HCT116 (cell line): ENCODE measurements at regions not wholly inside any gene's neighbourhood (a gene's known extent, or its start where the extent isn't known, plus 50 kb on each side); places are given as distances from the start of the nearest gene placed in this dataset.

Experiments
- ATAC-seq: fragments of 200-7000 bp; cut with Tn5 transposase; 2 replicates; pipeline ENCODE4 v1.9.1; 2020; ENCODE audit warnings: mild to moderate bottlenecking, moderate library complexity
- BruUV-seq: library from RNA; stranded (reverse); fragments of 400-500 nt; replicated peaks from 2 replicates; lab custom pipeline; 2021; lab: Mats Ljungman, UMichigan
- CTCF ChIA-PET: fragments of 300-600 bp; sonication (Branson Sonifier 250); formaldehyde crosslinking; loops from one replicate; lab custom pipeline; 2021; ENCODE audit warnings: antibody characterized with exemption; lab: Charles Lee
- POLR2A ChIA-PET: fragments of 300-600, 350-600 bp; sonication (Branson Sonifier 250); formaldehyde crosslinking; loops from one replicate; lab custom pipeline; 2021; ENCODE audit warnings: antibody characterized with exemption; lab: Charles Lee
- RAD21 ChIA-PET, 2 experiments: fragments of 300-600 bp; sonication (Branson Sonifier 250); formaldehyde crosslinking; loops; one replicate each; lab custom pipeline; 2023; ENCODE audit warnings: low total read pairs in 2 of 2; ENCODE audit not compliant: uncharacterized antibody in 2 of 2, unreplicated experiment in 2 of 2, low non-redundant PET in 1 of 2; lab: Charles Lee
- DNase-seq: peaks from one replicate; pipeline ENCODE4 v3.0.0-alpha.2; 2010; ENCODE audit warnings: low read depth, low spot score
- H2AFZ ChIP-seq: fragments of 200-600 bp; shearing (Covaris generic), sonication (generic); 2 replicates; pipeline ENCODE4 v1.6.1; 2017; ENCODE audit warnings: low read depth, mixed run types, mixed read lengths, antibody characterized with exemption, low read length; ENCODE audit not compliant: poor library complexity, severe bottlenecking
- H3K27ac ChIP-seq: 2 replicates; pipeline ENCODE4 v1.5.1; 2012; ENCODE audit warnings: low read depth, low read length
- H3K27me3 ChIP-seq: fragments of 200-600 bp; sonication (generic); 2 replicates; pipeline ENCODE4 v1.6.1; 2016; ENCODE audit warnings: mixed run types, low read length, mixed read lengths; ENCODE audit not compliant: insufficient read depth
- H3K36me3 ChIP-seq, 2 experiments: fragments of 200-500 bp in 1 of 2; fragments of 200-600 bp in 1 of 2; sonication (Bioruptor generic) in 1 of 2; sonication (generic) in 1 of 2; 2 replicates each; pipeline versions ENCODE4 v1.5.1 to v1.6.1; 2014 to 2016; ENCODE audit warnings: low read length in 2 of 2, inconsistent platforms in 1 of 2, mixed read lengths in 1 of 2, mixed run types in 1 of 2; ENCODE audit not compliant: insufficient read depth in 2 of 2, control insufficient read depth in 1 of 2
- H3K4me1 ChIP-seq, 2 experiments: fragments of 200-600 bp in 1 of 2; sonication (generic) in 1 of 2; 2 replicates each; pipeline versions ENCODE4 v1.5.1 to v1.6.1; 2012 to 2017; ENCODE audit warnings: low read length in 2 of 2, inconsistent platforms in 1 of 2, mild to moderate bottlenecking in 1 of 2, mixed read lengths in 1 of 2, mixed run types in 1 of 2, moderate library complexity in 1 of 2; ENCODE audit not compliant: insufficient read depth in 2 of 2, control insufficient read depth in 1 of 2
- H3K4me2 ChIP-seq: fragments of 200-600 bp; sonication (generic); 2 replicates; pipeline ENCODE4 v1.6.1; 2017; ENCODE audit warnings: mixed run types, low read length, mixed read lengths
- H3K4me3 ChIP-seq, 2 experiments: fragments of 200-600 bp in 1 of 2; sonication (generic) in 1 of 2; replicated peaks in 1 of 2; 2 replicates each; pipeline ENCODE4 v1.5.1; 2011 to 2016; ENCODE audit warnings: low read length in 2 of 2, control low read depth in 1 of 2, low read depth in 1 of 2, mild to moderate bottlenecking in 1 of 2, mixed read lengths in 1 of 2, mixed run types in 1 of 2
- H3K79me2 ChIP-seq: fragments of 200-600 bp; sonication (generic); 2 replicates; pipeline ENCODE4 v1.6.1; 2017; ENCODE audit warnings: mild to moderate bottlenecking, mixed run types, low read length, moderate library complexity, mixed read lengths; ENCODE audit not compliant: insufficient read depth
- H3K9ac ChIP-seq: fragments of 200-600 bp; sonication (generic); 2 replicates; pipeline ENCODE4 v1.6.1; 2016; ENCODE audit warnings: low read length, mixed read lengths
- H3K9me2 ChIP-seq: fragments of 200-600 bp; sonication (generic), shearing (Covaris generic); 2 replicates; pipeline ENCODE4 v1.6.1; 2017; ENCODE audit warnings: mixed run types, mild to moderate bottlenecking, moderate library complexity; ENCODE audit not compliant: insufficient read depth
- H3K9me3 ChIP-seq, 2 experiments: fragments of 200-500 bp in 1 of 2; fragments of 200-600 bp in 1 of 2; sonication (Bioruptor generic) in 1 of 2; sonication (generic) in 1 of 2; 2 replicates each; pipeline ENCODE4 v1.6.1; 2014 to 2017; ENCODE audit warnings: low read length in 2 of 2, mixed read lengths in 2 of 2, inconsistent platforms in 1 of 2, low read depth in 1 of 2, mild to moderate bottlenecking in 1 of 2, mixed run types in 1 of 2, moderate library complexity in 1 of 2; ENCODE audit not compliant: control insufficient read depth in 1 of 2, insufficient read depth in 1 of 2
- H4K20me1 ChIP-seq: fragments of 200-600 bp; sonication (generic), shearing (Covaris generic); 2 replicates; pipeline ENCODE4 v1.6.1; 2017; ENCODE audit warnings: mixed run types, mild to moderate bottlenecking, moderate library complexity; ENCODE audit not compliant: insufficient read depth
- CBX3 ChIP-seq: IDR thresholded peaks from 2 replicates; pipeline ENCODE4 v1.6.1; 2012; ENCODE audit warnings: low read depth
- CEBPB ChIP-seq: IDR thresholded peaks from 2 replicates; pipeline ENCODE4 v1.6.1; 2012; ENCODE audit warnings: low read depth
- CTCF ChIP-seq, 3 experiments: fragments of 200-600 bp in 1 of 3; sonication (generic) in 1 of 3; IDR thresholded peaks in 2 of 3; conservative IDR thresholded peaks in 1 of 3; 2 replicates each; pipeline ENCODE4 v1.5.1; 2012 to 2017; ENCODE audit warnings: low read depth in 2 of 3, low read length in 2 of 3, antibody characterized with exemption in 1 of 3, borderline replicate concordance in 1 of 3, control low read depth in 1 of 3, mild to moderate bottlenecking in 1 of 3, mixed read lengths in 1 of 3, mixed run types in 1 of 3, moderate library complexity in 1 of 3; ENCODE audit not compliant: insufficient read depth in 1 of 3
- EGR1 ChIP-seq: IDR thresholded peaks from 2 replicates; pipeline ENCODE4 v1.6.1; 2012; ENCODE audit warnings: low read depth
- EZH2 ChIP-seq: fragments of 200-600 bp; sonication (generic); IDR thresholded peaks from 2 replicates; pipeline ENCODE4 v1.6.1; 2017; ENCODE audit warnings: antibody characterized with exemption, mixed run types
- FOSL1 ChIP-seq: IDR thresholded peaks from 2 replicates; pipeline ENCODE4 v1.6.1; 2012; ENCODE audit warnings: low read depth
- JUND ChIP-seq: IDR thresholded peaks from 2 replicates; pipeline ENCODE4 v1.6.1; 2012
- POLR2AphosphoS5 ChIP-seq: IDR thresholded peaks from 2 replicates; pipeline ENCODE4 v1.6.1; 2011; ENCODE audit warnings: mild to moderate bottlenecking, low read depth, low read length, moderate library complexity
- SIN3A ChIP-seq: IDR thresholded peaks from 2 replicates; pipeline ENCODE4 v1.6.1; 2012; ENCODE audit warnings: low read depth
- SP1 ChIP-seq: IDR thresholded peaks from 2 replicates; pipeline ENCODE4 v1.6.1; 2012; ENCODE audit warnings: low read depth
- TCF7L2 ChIP-seq: IDR thresholded peaks from 2 replicates; pipeline ENCODE4 v1.7.0; 2011; ENCODE audit warnings: borderline replicate concordance, inconsistent platforms; ENCODE audit not compliant: insufficient read depth, insufficient read length; ENCODE audit errors: extremely low read depth
- YY1 ChIP-seq: IDR thresholded peaks from 2 replicates; pipeline ENCODE4 v1.6.1; 2011; ENCODE audit warnings: low read length, low read depth, moderate library complexity, mild to moderate bottlenecking; ENCODE audit not compliant: insufficient replicate concordance; ENCODE audit errors: extremely low read depth
- ZBTB33 ChIP-seq: IDR thresholded peaks from 2 replicates; pipeline ENCODE4 v1.6.1; 2011; ENCODE audit warnings: mild to moderate bottlenecking, low read length, moderate library complexity; ENCODE audit not compliant: insufficient replicate concordance; ENCODE audit errors: extremely low read depth
- ZFX ChIP-seq: fragments of 450-650 bp; IDR thresholded peaks from 2 replicates; pipeline ENCODE4 v1.6.1; 2017
- intact Hi-C: fragments of 100-400 bp; cut with micrococcal nuclease; formaldehyde crosslinking; loops from 2 replicates; pipeline ENCODE4 v1.10.0; 2022

DNA sequence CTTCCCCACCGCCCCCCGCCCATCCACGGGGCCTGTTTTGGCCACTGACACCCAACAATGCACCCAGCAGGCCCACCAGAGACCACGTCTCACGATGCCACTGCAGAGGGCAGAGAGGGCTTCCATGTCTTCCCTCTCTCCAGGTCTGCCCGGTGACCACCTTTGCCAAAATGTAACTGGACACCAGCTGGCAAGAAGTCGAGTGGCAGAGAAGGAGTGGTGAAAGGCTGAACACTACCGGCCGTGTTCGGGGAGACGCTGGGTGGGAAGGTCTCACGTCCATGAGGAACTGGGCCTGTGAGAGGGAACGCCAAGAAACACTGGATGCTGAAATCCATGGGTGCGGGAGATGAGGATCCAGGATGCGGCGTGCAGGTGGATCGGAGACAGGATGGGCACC, 308.2 kb downstream of the ADGRD1 start:
- Histone ChIP-seq H3K4me3 (no peak overlapping the region), H3K36me3 (no peaks in the 10 kb centered on the region), H3K9me3 (no peaks in the 10 kb centered on the region), H3K9ac (no peak overlapping the region), H3K4me2 (no peak overlapping the region), H3K9me2 (no peaks in the 10 kb centered on the region), H3K27ac (no peak overlapping the region), H2AFZ (no peak overlapping the region), H3K4me1 (no peaks in the 10 kb centered on the region; a peak in 2 of 4 replicates), H3K27me3 (peaks cover 4% of the 10 kb centered on the region; the same call in 1 of the 2 replicates), H4K20me1 (no peaks in the 10 kb centered on the region), H3K79me2 (no peaks in the 10 kb centered on the region)
- ATAC-seq (no peak), DNase-seq (no peak)
- BruUV-seq: no TSS peak
- POLR2A ChIA-PET: no interaction called here
- TF ChIP-seq CEBPB: no peak
- no peak for TF ChIP-seq ZBTB33
- no peak for TF ChIP-seq EZH2
- no peak for TF ChIP-seq JUND
- TF ChIP-seq TCF7L2: no peak
- TF ChIP-seq ZFX: no peak
- no peak for TF ChIP-seq FOSL1
- TF ChIP-seq POLR2AphosphoS5: no peak
- no peak for TF ChIP-seq EGR1
- no peak for TF ChIP-seq SIN3A
- no peak for TF ChIP-seq CBX3
- RAD21 ChIA-PET: no interaction called here
- intact Hi-C loops: no loop called here
- CTCF ChIA-PET: no interaction called here

DNA sequence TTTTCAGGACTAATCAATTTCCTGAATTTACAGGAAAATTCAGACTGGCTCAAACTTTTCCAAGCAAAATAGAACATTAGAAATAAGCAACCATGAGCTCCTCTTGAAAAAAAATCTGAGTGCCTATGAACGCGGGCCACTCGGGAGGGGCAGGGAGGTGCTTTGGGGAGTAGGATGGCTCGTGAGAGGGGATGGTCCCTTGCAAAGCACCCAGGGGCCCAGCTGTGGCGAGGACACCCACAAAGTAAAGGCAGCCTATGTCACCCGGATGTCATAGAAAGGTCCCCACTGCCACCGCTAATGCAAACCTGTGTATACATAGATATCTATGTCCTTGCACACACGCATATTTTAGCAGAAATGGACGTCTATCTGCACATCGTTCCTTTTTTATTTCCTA, 309.9 kb downstream of the ADGRD1 start:
- H2AFZ ChIP-seq: no peak overlapping the region
- CTCF ChIA-PET: no interaction called here
- no peak overlapping the region for H3K4me2 ChIP-seq
- no peak overlapping the region for H3K4me3 ChIP-seq
- DNase-seq (no peak), ATAC-seq (no peak)
- POLR2A ChIA-PET: no interaction called here
- H3K36me3 ChIP-seq: no peaks in the 10 kb centered on the region
- no peaks in the 10 kb centered on the region for H3K27me3 ChIP-seq
- no peaks in the 10 kb centered on the region for H3K79me2 ChIP-seq
- no TSS peak for BruUV-seq
- intact Hi-C loops: no loop called here
- peaks cover 2 to 8% of the 10 kb centered on the region in 2 experiments; a peak in 3 of 4 replicates for H3K4me1 ChIP-seq
- H3K9me2 ChIP-seq: no peaks in the 10 kb centered on the region
- RAD21 ChIA-PET: no interaction called here
- H4K20me1 ChIP-seq: no peaks in the 10 kb centered on the region
- H3K27ac ChIP-seq: no peak overlapping the region
- no peak overlapping the region for H3K9ac ChIP-seq
- H3K9me3 ChIP-seq: no peaks in the 10 kb centered on the region
- TF ChIP-seq YY1: no peak
- TF ChIP-seq POLR2AphosphoS5: no peak
- TF ChIP-seq ZBTB33: no peak
- no peak for TF ChIP-seq SP1
- no peak for TF ChIP-seq CTCF (IDR thresholded peaks at IDR 0.05 in 2 of 3, conservative IDR thresholded peaks at IDR 0.05 in 1 of 3; ENCODE audit: borderline replicate concordance in 1 of 3, insufficient read depth in 1 of 3, low read depth in 2 of 3, low read length in 2 of 3)
